ENCODE measurements at regions not wholly inside any gene's neighbourhood (a gene's known extent, or its start where the extent isn't known, plus 50 kb on each side); places are given as distances from the start of the nearest gene placed in this dataset.

DNA sequence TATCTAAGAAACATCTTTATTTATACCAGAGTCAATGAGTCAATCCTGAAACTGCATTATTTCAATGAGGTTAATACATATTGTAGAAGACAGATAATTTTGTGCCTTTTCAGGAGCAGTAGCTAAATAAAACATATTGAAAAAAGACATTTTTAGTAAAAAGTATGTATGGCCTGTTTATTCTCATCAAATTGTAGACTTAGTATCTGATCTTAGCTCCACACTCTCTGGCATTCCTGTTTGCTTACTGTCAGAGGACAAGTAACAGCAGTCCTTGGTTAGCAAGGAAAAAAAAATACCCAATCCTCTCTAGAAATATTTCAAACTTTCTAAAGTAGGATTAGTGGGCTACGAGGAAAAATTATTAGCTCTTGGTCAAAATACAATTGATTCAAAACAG lies 50.5 kb upstream of the GUCY1A1 start:
- WGBS: 76% methylated on average over 1 of the region's 1 CpG
- no peak for DNase-seq (ENCODE audit: low spot score in 2 of 2)
- H3K27me3 ChIP-seq: no peaks in the 10 kb centered on the region
- H3K9me3 ChIP-seq: no peaks in the 10 kb centered on the region
- no peak overlapping the region for H3K27ac ChIP-seq
- no peaks in the 10 kb centered on the region for H3K36me3 ChIP-seq
- H3K4me3 ChIP-seq: no peak overlapping the region
- H3K4me1 ChIP-seq: no peaks in the 10 kb centered on the region
- TF ChIP-seq POLR2AphosphoS5 (IDR thresholded peaks at IDR 0.05) (no peak), POLR2A (IDR thresholded peaks at IDR 0.05) (no peak), EP300 (IDR thresholded peaks at IDR 0.05) (no peak)
- TF ChIP-seq, protein P1, sequence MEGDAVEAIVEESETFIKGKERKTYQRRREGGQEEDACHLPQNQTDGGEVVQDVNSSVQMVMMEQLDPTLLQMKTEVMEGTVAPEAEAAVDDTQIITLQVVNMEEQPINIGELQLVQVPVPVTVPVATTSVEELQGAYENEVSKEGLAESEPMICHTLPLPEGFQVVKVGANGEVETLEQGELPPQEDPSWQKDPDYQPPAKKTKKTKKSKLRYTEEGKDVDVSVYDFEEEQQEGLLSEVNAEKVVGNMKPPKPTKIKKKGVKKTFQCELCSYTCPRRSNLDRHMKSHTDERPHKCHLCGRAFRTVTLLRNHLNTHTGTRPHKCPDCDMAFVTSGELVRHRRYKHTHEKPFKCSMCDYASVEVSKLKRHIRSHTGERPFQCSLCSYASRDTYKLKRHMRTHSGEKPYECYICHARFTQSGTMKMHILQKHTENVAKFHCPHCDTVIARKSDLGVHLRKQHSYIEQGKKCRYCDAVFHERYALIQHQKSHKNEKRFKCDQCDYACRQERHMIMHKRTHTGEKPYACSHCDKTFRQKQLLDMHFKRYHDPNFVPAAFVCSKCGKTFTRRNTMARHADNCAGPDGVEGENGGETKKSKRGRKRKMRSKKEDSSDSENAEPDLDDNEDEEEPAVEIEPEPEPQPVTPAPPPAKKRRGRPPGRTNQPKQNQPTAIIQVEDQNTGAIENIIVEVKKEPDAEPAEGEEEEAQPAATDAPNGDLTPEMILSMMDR (IDR thresholded peaks at IDR 0.05): no peak

DNA sequence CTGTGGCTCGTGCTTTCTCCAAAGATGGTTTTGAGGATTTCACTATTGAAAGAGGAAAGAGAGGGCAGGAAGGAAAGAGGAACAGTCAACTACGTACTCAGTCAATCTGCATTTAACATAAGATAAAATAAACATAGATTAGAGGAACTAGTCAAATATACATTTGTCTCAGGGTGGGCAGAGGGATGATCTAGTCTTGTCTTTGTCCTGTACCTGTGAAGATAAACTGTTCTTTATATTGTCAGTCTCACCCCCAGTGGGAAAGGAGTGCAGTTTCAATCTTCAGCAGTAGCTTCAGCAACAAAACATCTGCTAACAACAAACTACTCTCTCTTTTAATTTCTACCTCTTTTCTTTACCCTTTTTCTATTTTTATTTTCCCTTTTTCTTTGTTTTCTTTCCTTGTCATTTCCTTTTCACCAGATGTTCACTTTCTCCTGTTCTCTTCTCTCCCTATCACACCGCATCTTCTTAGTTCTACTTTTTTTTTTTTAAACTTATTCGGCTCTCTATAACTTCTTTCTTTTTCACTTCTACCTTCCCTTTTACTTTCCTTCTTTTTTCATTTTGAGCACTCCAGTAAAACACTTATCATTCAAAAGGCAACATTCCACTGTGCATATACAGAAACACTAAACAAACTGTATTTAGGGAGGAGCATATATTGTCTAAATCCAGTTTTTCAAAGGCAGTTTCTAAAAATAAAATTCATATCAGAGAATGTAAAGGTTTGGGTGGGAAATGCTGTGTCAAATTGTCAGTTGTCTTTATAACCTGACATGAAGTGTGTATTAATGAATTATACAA lies 51.4 kb upstream of the GUCY1A1 start:
- Histone ChIP-seq H3K9me3 (no peaks in the 10 kb centered on the region), H3K4me1 (no peaks in the 10 kb centered on the region), H3K4me3 (no peak overlapping the region), H3K27me3 (no peaks in the 10 kb centered on the region), H3K36me3 (no peaks in the 10 kb centered on the region), H3K27ac (no peak overlapping the region)
- no peak for TF ChIP-seq POLR2A (IDR thresholded peaks at IDR 0.05)
- no peak for TF ChIP-seq POLR2AphosphoS5 (IDR thresholded peaks at IDR 0.05)
- TF ChIP-seq EP300 (IDR thresholded peaks at IDR 0.05): no peak
- TF ChIP-seq, protein P1 (IDR thresholded peaks at IDR 0.05): no peak
- DNase-seq (ENCODE audit: low spot score in 2 of 2): no peak
- 83% methylated on average over 4 of the region's 4 CpGs for WGBS

DNA sequence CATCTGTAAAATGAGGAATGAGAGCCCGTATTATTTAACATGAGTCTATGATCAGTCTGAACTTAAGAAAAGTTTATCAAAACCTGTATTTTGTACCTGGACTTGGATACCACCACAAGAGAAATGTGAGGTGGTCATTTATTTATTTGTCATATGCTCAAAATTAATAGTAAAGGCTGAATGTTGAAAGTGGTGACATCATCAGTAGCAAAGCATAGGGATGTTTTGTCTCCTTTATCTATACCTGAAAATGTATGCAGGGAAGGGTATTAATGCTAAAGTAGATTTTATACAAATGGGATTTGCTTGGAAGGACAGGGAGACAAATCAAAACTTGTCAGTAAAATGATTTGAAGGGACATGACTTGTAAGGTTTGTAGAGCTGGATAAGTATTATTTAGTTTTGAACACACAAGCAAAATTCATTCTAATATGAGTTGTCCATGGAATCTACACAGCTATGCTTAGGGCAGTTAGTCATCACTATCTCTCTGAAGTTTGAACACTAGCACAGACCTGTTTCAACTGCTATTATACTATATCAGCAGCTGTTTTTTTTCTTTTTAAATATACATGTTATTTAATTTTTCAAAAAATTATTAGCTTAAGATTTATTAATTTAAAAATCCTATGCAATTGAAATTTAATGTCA lies 52.4 kb upstream of the GUCY1A1 start:
- Histone ChIP-seq H3K9me3 (no peaks in the 10 kb centered on the region), H3K27me3 (no peaks in the 10 kb centered on the region), H3K4me3 (no peak overlapping the region), H3K36me3 (no peaks in the 10 kb centered on the region), H3K27ac (no peak overlapping the region), H3K4me1 (no peaks in the 10 kb centered on the region)
- TF ChIP-seq POLR2AphosphoS5 (IDR thresholded peaks at IDR 0.05): no peak
- TF ChIP-seq POLR2A (IDR thresholded peaks at IDR 0.05): no peak
- TF ChIP-seq EP300 (IDR thresholded peaks at IDR 0.05): no peak
- TF ChIP-seq, protein P1 (IDR thresholded peaks at IDR 0.05): no peak
- DNase-seq (ENCODE audit: low spot score in 2 of 2): no peak
- 95% methylated on average over 1 of the region's 1 CpG for WGBS

DNA sequence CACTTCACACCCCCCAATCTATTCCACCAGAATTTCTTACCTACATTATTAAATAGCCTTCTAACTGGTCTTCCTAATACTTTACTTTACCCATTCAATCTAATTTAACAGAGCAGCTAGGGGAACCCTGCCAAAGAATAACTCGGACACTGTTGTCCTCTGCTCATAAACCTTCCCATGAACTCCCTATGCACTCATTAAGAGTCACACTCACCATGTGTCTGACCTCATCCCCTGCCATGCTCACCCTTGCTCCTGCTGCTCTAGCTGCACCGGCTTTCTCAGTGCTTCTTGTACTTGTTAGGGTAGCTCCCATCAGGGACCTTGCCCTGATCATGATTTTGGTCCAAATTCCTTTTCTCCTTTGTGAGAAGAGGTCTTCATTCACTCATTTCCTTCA lies 54.6 kb upstream of the GUCY1A1 start:
- no peak for DNase-seq (ENCODE audit: low spot score in 2 of 2)
- Histone ChIP-seq H3K27me3 (no peaks in the 10 kb centered on the region), H3K4me1 (no peaks in the 10 kb centered on the region), H3K27ac (no peak overlapping the region), H3K36me3 (no peaks in the 10 kb centered on the region), H3K4me3 (no peak overlapping the region), H3K9me3 (no peaks in the 10 kb centered on the region)
- WGBS: 80% methylated on average over 2 of the region's 2 CpGs
- TF ChIP-seq, protein P1 (IDR thresholded peaks at IDR 0.05): no peak
- TF ChIP-seq POLR2AphosphoS5 (IDR thresholded peaks at IDR 0.05) (no peak), EP300 (IDR thresholded peaks at IDR 0.05) (no peak), POLR2A (IDR thresholded peaks at IDR 0.05) (no peak)

DNA sequence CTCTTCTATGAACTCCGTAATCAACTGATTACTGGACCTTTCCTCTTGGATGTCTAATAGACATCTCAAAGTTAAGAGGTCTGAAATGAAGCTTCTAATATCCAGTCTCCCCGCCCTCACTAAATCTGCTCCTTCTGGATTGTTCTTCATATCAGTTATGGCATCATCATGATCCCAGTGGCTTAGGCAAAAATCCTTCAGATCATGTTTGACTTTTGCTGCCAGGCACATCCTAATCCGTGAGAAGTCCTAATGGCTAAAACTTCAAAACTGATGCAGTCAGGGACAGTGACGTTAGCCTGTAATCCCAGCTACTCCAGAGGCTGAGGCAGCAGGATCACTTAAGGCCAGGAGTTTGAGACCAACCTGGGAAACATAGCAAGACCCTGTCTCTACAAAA lies 55.1 kb upstream of the GUCY1A1 start:
- TF ChIP-seq, protein P1 (IDR thresholded peaks at IDR 0.05): no peak
- TF ChIP-seq POLR2A (IDR thresholded peaks at IDR 0.05) (no peak), EP300 (IDR thresholded peaks at IDR 0.05) (no peak), POLR2AphosphoS5 (IDR thresholded peaks at IDR 0.05) (no peak)
- WGBS: 87% methylated on average over 4 of the region's 4 CpGs
- no peaks in the 10 kb centered on the region for H3K27me3 ChIP-seq
- H3K36me3 ChIP-seq: no peaks in the 10 kb centered on the region
- no peak overlapping the region for H3K4me3 ChIP-seq
- H3K27ac ChIP-seq: no peak overlapping the region
- DNase-seq (ENCODE audit: low spot score in 2 of 2): no peak
- no peaks in the 10 kb centered on the region for H3K9me3 ChIP-seq
- H3K4me1 ChIP-seq: no peaks in the 10 kb centered on the region
